AG04450 (cell line): ENCODE measurements at regions not wholly inside any gene's neighbourhood (a gene's known extent, or its start where the extent isn't known, plus 50 kb on each side); places are given as distances from the start of the nearest gene placed in this dataset.

Experiments used
- CTCF ChIA-PET: fragments of 300-600, 350-600 bp; formaldehyde crosslinking; extraction: SDS; loops from one replicate; lab custom pipeline; 2022; ENCODE audit warnings: antibody characterized with exemption, inconsistent platforms; lab: Charles Lee
- POLR2A ChIA-PET: fragments of 350-600 bp; formaldehyde crosslinking; extraction: SDS; loops from one replicate; lab custom pipeline; 2021; ENCODE audit warnings: antibody characterized with exemption, inconsistent platforms; lab: Yijun Ruan, JAX
- DNase-seq: peaks from one replicate; pipeline ENCODE4 v3.0.0-alpha.2; 2011; ENCODE audit warnings: low read depth, low spot score
- H3K27ac ChIP-seq: one replicate; pipeline ENCODE4 v1.5.1; 2012; ENCODE audit warnings: low read depth, low read length, control low read depth
- H3K27me3 ChIP-seq: one replicate; pipeline ENCODE4 v1.6.0; 2012; ENCODE audit warnings: low read length; ENCODE audit not compliant: control insufficient read depth, insufficient read depth
- H3K4me3 ChIP-seq: 2 replicates; pipeline ENCODE4 v1.5.1; 2011; ENCODE audit warnings: mild to moderate bottlenecking, low read depth, low read length, control low read depth
- H3K9me3 ChIP-seq: 2 replicates; pipeline ENCODE4 v1.5.1; 2012; ENCODE audit warnings: low read length; ENCODE audit not compliant: control insufficient read depth, insufficient read depth
- CTCF ChIP-seq: IDR thresholded peaks from 2 replicates; pipeline ENCODE4 v1.5.1; 2011; ENCODE audit warnings: low read depth, low read length, control low read depth, inconsistent platforms

- TF ChIP-seq CTCF, result no peak
- DNase-seq, result no peak
- POLR2A ChIA-PET, result no interaction called here
Measured at GRCh38 chr7:66421830-66422475, 206.7 kb upstream of the KCTD7 start.

GRCh38 chr7:66423729-66424128 is 205.0 kb upstream of the KCTD7 start:
- no peak for DNase-seq

More at GRCh38 chr7:66421830-66422475, 206.7 kb upstream of the KCTD7 start:
- no peak overlapping the region for H3K4me3 ChIP-seq
- no peak overlapping the region for H3K27ac ChIP-seq
- H3K27me3 ChIP-seq, result no peaks in the 10 kb centered on the region
- CTCF ChIA-PET, result no interaction called here
- H3K9me3 ChIP-seq, result no peaks in the 10 kb centered on the region

GRCh38 chr7:66426332-66426731 is 202.3 kb upstream of the KCTD7 start:
- TF ChIP-seq CTCF, result no peak
- H3K4me3 ChIP-seq, result no peak overlapping the region
- H3K9me3 ChIP-seq, result no peaks in the 10 kb centered on the region
- POLR2A ChIA-PET, result no interaction called here
- no peak overlapping the region for H3K27ac ChIP-seq
- no peak for DNase-seq
- CTCF ChIA-PET, result interaction anchor here (0.8 kb wide), 1 partner anchor 396 kb away, joined by 7 read pairs; no protein-coding TSS in a partner anchor
- no peaks in the 10 kb centered on the region for H3K27me3 ChIP-seq

More at GRCh38 chr7:66423729-66424128, 205.0 kb upstream of the KCTD7 start:
- ChIA-PET CTCF (no interaction called here), POLR2A (no interaction called here)
- no peak overlapping the region for H3K4me3 ChIP-seq
- no peak for TF ChIP-seq CTCF
- H3K27ac ChIP-seq, result no peak overlapping the region
- no peaks in the 10 kb centered on the region for H3K9me3 ChIP-seq
- H3K27me3 ChIP-seq, result no peaks in the 10 kb centered on the region

DNA sequence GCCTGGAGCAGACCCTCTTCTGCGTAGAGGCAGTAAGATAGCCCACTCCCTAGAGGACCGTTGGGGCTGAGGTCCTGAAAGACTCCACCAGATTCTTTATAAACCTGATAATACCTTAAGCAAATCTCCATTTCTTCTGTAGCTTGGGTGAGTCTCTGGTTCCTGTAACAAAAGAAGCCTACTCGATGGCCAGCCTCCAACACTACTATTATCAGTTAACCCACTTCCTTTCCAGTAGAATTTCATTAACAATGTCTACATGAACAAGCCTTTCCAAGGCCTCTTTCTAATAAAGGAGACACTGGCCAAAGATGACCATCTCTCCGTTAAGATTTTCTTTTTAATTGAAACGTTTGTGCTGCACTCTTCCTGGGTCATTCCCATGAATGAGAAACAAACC is 201.7 kb upstream of the KCTD7 start:
- TF ChIP-seq CTCF, result no peak
- POLR2A ChIA-PET, result no interaction called here
- DNase-seq, result no peak
- H3K4me3 ChIP-seq, result no peak overlapping the region
- CTCF ChIA-PET, result no interaction called here
- H3K9me3 ChIP-seq, result no peaks in the 10 kb centered on the region
- no peaks in the 10 kb centered on the region for H3K27me3 ChIP-seq
- no peak overlapping the region for H3K27ac ChIP-seq

GRCh38 chr7:66427956-66428355 is 200.7 kb upstream of the KCTD7 start:
- no peaks in the 10 kb centered on the region for H3K27me3 ChIP-seq
- no peak for TF ChIP-seq CTCF
- POLR2A ChIA-PET, result no interaction called here
- H3K9me3 ChIP-seq, result no peaks in the 10 kb centered on the region
- no peak for DNase-seq
- H3K4me3 ChIP-seq, result no peak overlapping the region
- CTCF ChIA-PET, result no interaction called here
- H3K27ac ChIP-seq, result no peak overlapping the region
